ENCODE measurements at regions not wholly inside any gene's neighbourhood (a gene's known extent, or its start where the extent isn't known, plus 50 kb on each side); places are given as distances from the start of the nearest gene placed in this dataset.

DNA sequence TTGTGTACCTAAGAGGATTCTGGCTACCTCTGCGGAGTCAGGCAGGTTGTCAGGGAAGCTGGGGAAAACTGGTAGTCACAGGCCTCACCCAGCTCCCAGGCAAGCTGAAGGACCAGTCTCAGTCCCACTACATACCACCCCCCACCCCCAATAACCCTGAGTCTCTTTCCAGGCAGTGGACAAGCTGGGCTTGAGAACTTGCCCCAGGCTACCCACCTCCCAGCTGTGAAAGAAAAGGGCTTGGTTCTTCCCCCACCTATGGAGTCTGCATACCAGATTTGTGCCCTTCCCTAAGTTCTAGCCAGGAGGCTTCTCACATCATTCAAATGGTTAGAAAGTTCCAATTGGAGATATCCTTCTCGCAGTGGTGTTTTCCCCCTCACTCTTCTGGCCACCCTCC, 1678.8 kb downstream of the MAT2B start:
- TF ChIP-seq, protein P1, sequence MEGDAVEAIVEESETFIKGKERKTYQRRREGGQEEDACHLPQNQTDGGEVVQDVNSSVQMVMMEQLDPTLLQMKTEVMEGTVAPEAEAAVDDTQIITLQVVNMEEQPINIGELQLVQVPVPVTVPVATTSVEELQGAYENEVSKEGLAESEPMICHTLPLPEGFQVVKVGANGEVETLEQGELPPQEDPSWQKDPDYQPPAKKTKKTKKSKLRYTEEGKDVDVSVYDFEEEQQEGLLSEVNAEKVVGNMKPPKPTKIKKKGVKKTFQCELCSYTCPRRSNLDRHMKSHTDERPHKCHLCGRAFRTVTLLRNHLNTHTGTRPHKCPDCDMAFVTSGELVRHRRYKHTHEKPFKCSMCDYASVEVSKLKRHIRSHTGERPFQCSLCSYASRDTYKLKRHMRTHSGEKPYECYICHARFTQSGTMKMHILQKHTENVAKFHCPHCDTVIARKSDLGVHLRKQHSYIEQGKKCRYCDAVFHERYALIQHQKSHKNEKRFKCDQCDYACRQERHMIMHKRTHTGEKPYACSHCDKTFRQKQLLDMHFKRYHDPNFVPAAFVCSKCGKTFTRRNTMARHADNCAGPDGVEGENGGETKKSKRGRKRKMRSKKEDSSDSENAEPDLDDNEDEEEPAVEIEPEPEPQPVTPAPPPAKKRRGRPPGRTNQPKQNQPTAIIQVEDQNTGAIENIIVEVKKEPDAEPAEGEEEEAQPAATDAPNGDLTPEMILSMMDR (IDR thresholded peaks at IDR 0.05; ENCODE audit: low read length), result no peak
- TF ChIP-seq EZH2 (IDR thresholded peaks at IDR 0.05; ENCODE audit: borderline replicate concordance, low read length), result no peak
